Activated T-cell treated with anti-CD3 and anti-CD28 coated beads, Interleukin-2, amount 50 U/mL, for 48 hours (primary cell): ENCODE measurements at regions not wholly inside any gene's neighbourhood (a gene's known extent, or its start where the extent isn't known, plus 50 kb on each side); places are given as distances from the start of the nearest gene placed in this dataset.

Experiments used
- DNase-seq, 2 experiments: peaks; one replicate each; pipeline ENCODE4 v3.0.0-alpha.2; 2020

GRCh38 chr7:18202315-18203045 is 174.8 kb upstream of the PRPS1L1 start:
- no peak for DNase-seq

- DNase-seq, result no peak
Measured at GRCh38 chr7:18206331-18206730, 178.7 kb upstream of the PRPS1L1 start.

GRCh38 chr7:18208921-18209320 is 181.3 kb upstream of the PRPS1L1 start:
- no peak for DNase-seq

GRCh38 chr7:18210377-18210776 is 182.7 kb upstream of the PRPS1L1 start:
- DNase-seq, result no peak

- DNase-seq, result no peak
Measured at GRCh38 chr7:18210788-18211187, 183.1 kb upstream of the PRPS1L1 start.

- no peak for DNase-seq
Measured at GRCh38 chr7:18212308-18212707, 184.7 kb upstream of the PRPS1L1 start.

GRCh38 chr7:18212758-18213157 is 185.1 kb upstream of the PRPS1L1 start:
- no peak for DNase-seq

- DNase-seq, result no peak
Measured at GRCh38 chr7:18213652-18214051, 186.0 kb upstream of the PRPS1L1 start.

GRCh38 chr7:18216270-18216669 is 188.6 kb upstream of the PRPS1L1 start:
- no peak for DNase-seq

GRCh38 chr7:18221377-18222293 is 194.0 kb upstream of the PRPS1L1 start:
- no peak for DNase-seq

GRCh38 chr7:18222636-18223035 is 195.0 kb upstream of the PRPS1L1 start:
- DNase-seq, result no peak

GRCh38 chr7:18224138-18224537 is 196.5 kb upstream of the PRPS1L1 start:
- DNase-seq, result no peak

GRCh38 chr7:18225067-18225466 is 197.4 kb upstream of the PRPS1L1 start:
- no peak for DNase-seq

GRCh38 chr7:18226598-18226997 is 199.0 kb upstream of the PRPS1L1 start:
- DNase-seq, result no peak

- DNase-seq, result no peak
Measured at GRCh38 chr7:18228686-18229085, 201.0 kb upstream of the PRPS1L1 start.

- no peak for DNase-seq
Measured at GRCh38 chr7:18230271-18230670, 202.6 kb upstream of the PRPS1L1 start.

GRCh38 chr7:18231854-18232253 is 204.2 kb upstream of the PRPS1L1 start:
- no peak for DNase-seq

GRCh38 chr7:18234519-18234918 is 206.9 kb upstream of the PRPS1L1 start:
- DNase-seq, result no peak

- DNase-seq, result no peak
Measured at GRCh38 chr7:18235819-18236218, 208.2 kb upstream of the PRPS1L1 start.

- DNase-seq, result no peak
Measured at GRCh38 chr7:18239212-18239611, 211.6 kb upstream of the PRPS1L1 start.

- DNase-seq, result no peak
Measured at GRCh38 chr7:18241543-18242231, 214.0 kb upstream of the PRPS1L1 start.

- no peak for DNase-seq
Measured at GRCh38 chr7:18243731-18244130, 216.1 kb upstream of the PRPS1L1 start.

GRCh38 chr7:18250133-18250532 is 222.5 kb upstream of the PRPS1L1 start:
- DNase-seq, result no peak

- no peak for DNase-seq
Measured at GRCh38 chr7:18257711-18258110, 230.1 kb upstream of the PRPS1L1 start.
